OCI-LY7 (cell line): ENCODE measurements at regions not wholly inside any gene's neighbourhood (a gene's known extent, or its start where the extent isn't known, plus 50 kb on each side); places are given as distances from the start of the nearest gene placed in this dataset.
"Not testable (repeated sequence)": the region's sequence is repeated elsewhere in the genome, so short reads cannot be mapped to it uniquely, and the experiment has no call there.

Experiments used
- BruUV-seq: library from RNA; stranded (reverse); fragments of 400-500 nt; replicated peaks from 2 replicates; lab custom pipeline; 2021; lab: Mats Ljungman, UMichigan
- CTCF ChIA-PET: fragments of 300-600 bp; sonication (Branson Sonifier 250); formaldehyde crosslinking; loops from one replicate; lab custom pipeline; 2022; ENCODE audit warnings: antibody characterized with exemption; ENCODE audit not compliant: unreplicated experiment; lab: Charles Lee
- POLR2A ChIA-PET: fragments of 300-600 bp; sonication (Branson Sonifier 250); formaldehyde crosslinking; loops from one replicate; lab custom pipeline; 2022; ENCODE audit warnings: antibody characterized with exemption; lab: Charles Lee
- DNase-seq: peaks from one replicate; pipeline ENCODE4 v3.0.0-alpha.2; 2015; ENCODE audit warnings: low spot score
- H2AFZ ChIP-seq: fragments of 200-600 bp; sonication (generic), shearing (Covaris generic); 2 replicates; pipeline ENCODE4 v1.6.1; 2014; ENCODE audit warnings: mild to moderate bottlenecking, antibody characterized with exemption, low read length, moderate library complexity
- H3K27ac ChIP-seq: fragments of 200-600 bp; sonication (generic); 2 replicates; pipeline ENCODE4 v1.5.1; 2014; ENCODE audit warnings: mixed run types, low read depth, mild to moderate bottlenecking, moderate library complexity, low read length, inconsistent platforms; ENCODE audit not compliant: poor library complexity, severe bottlenecking
- H3K36me3 ChIP-seq: fragments of 200-600 bp; sonication (generic); 2 replicates; pipeline ENCODE4 v1.6.1; 2014; ENCODE audit warnings: mild to moderate bottlenecking, antibody characterized with exemption, low read length, moderate library complexity, mixed read lengths; ENCODE audit not compliant: insufficient read depth
- H3K4me1 ChIP-seq: fragments of 200-600 bp; sonication (generic); 2 replicates; pipeline ENCODE4 v1.5.1; 2014; ENCODE audit warnings: mild to moderate bottlenecking, low read length; ENCODE audit not compliant: insufficient read depth, poor library complexity, severe bottlenecking
- H3K4me2 ChIP-seq: fragments of 200-600 bp; sonication (generic); 2 replicates; pipeline ENCODE4 v1.6.1; 2014; ENCODE audit warnings: mild to moderate bottlenecking, low read length
- H3K4me3 ChIP-seq: fragments of 200-600 bp; sonication (generic); 2 replicates; pipeline ENCODE4 v1.5.1; 2014; ENCODE audit warnings: mild to moderate bottlenecking, low read depth, low read length; ENCODE audit not compliant: poor library complexity, severe bottlenecking
- H3K79me2 ChIP-seq: fragments of 200-600 bp; sonication (generic); 2 replicates; pipeline ENCODE4 v1.6.1; 2016; ENCODE audit warnings: low read depth, mild to moderate bottlenecking, low read length, moderate library complexity, mixed read lengths; ENCODE audit not compliant: insufficient read depth
- H3K9me2 ChIP-seq: fragments of 200-600 bp; sonication (generic); 2 replicates; pipeline ENCODE4 v1.6.1; 2016; ENCODE audit warnings: mild to moderate bottlenecking, low read length, mixed read lengths; ENCODE audit not compliant: insufficient read depth
- H3K9me3 ChIP-seq: fragments of 200-600 bp; sonication (generic); 2 replicates; pipeline ENCODE4 v1.6.1; 2014; ENCODE audit warnings: mild to moderate bottlenecking, mixed run types, low read length, mixed read lengths
- H4K20me1 ChIP-seq: fragments of 200-600 bp; sonication (generic); 2 replicates; pipeline ENCODE4 v1.6.1; 2014; ENCODE audit warnings: mild to moderate bottlenecking, antibody characterized with exemption, low read length, moderate library complexity, mixed read lengths; ENCODE audit not compliant: insufficient read depth
- CTCF ChIP-seq: fragments of 200-600 bp; sonication (generic); conservative IDR thresholded peaks from 2 replicates; pipeline ENCODE4 v1.5.1; 2014; ENCODE audit warnings: mild to moderate bottlenecking, antibody characterized with exemption, low read length, moderate library complexity, mixed read lengths
- EZH2phosphoT487 ChIP-seq: fragments of 200-600 bp; sonication (generic); IDR thresholded peaks from 2 replicates; pipeline ENCODE4 v1.6.1; 2018; ENCODE audit warnings: low read depth, borderline replicate concordance, mild to moderate bottlenecking, mixed run types, antibody characterized with exemption, low read length, moderate library complexity, mixed read lengths
- intact Hi-C: fragments of 100-400 bp; cut with micrococcal nuclease; formaldehyde crosslinking; loops from one replicate; pipeline ENCODE4 v1.10.0; 2022; ENCODE audit not compliant: unreplicated experiment

GRCh38 chrX:5681159-5681558 lies 547.5 kb downstream of the NLGN4X start:
- H3K9me2 ChIP-seq, result no peaks in the 10 kb centered on the region
- H4K20me1 ChIP-seq, result no peaks in the 10 kb centered on the region
- H2AFZ ChIP-seq, result no peak overlapping the region
- H3K27ac ChIP-seq, result no peak overlapping the region
- no peak overlapping the region for H3K4me3 ChIP-seq
- H3K9me3 ChIP-seq, result no peaks in the 10 kb centered on the region
- H3K36me3 ChIP-seq, result no peaks in the 10 kb centered on the region
- CTCF ChIA-PET, result no interaction called here
- H3K79me2 ChIP-seq, result no peaks in the 10 kb centered on the region
- intact Hi-C loops, result no loop called here
- no TSS peak for BruUV-seq
- no peaks in the 10 kb centered on the region for H3K4me1 ChIP-seq
- TF ChIP-seq CTCF, result peak; percentile 50
- TF ChIP-seq EZH2phosphoT487, result no peak
- peak; percentile 11 for DNase-seq
- POLR2A ChIA-PET, result no interaction called here
- no peak overlapping the region for H3K4me2 ChIP-seq

GRCh38 chrX:5674036-5674435 lies 554.6 kb downstream of the NLGN4X start:
- no peak for DNase-seq
- no peak for TF ChIP-seq CTCF
- TF ChIP-seq EZH2phosphoT487, result no peak
- H3K9me3 ChIP-seq, result no peaks in the 10 kb centered on the region
- CTCF ChIA-PET, result no interaction called here
- H3K79me2 ChIP-seq, result no peaks in the 10 kb centered on the region
- no TSS peak for BruUV-seq
- H3K9me2 ChIP-seq, result no peaks in the 10 kb centered on the region
- intact Hi-C loops, result no loop called here
- H3K27ac ChIP-seq, result no peak overlapping the region
- H3K4me1 ChIP-seq, result no peaks in the 10 kb centered on the region
- no peak overlapping the region for H3K4me2 ChIP-seq
- no peak overlapping the region for H2AFZ ChIP-seq
- no peaks in the 10 kb centered on the region for H4K20me1 ChIP-seq
- H3K4me3 ChIP-seq, result no peak overlapping the region
- no peaks in the 10 kb centered on the region for H3K36me3 ChIP-seq
- POLR2A ChIA-PET, result no interaction called here

- Histone ChIP-seq H3K4me3 (no peak overlapping the region), H3K4me1 (no peaks in the 10 kb centered on the region), H3K36me3 (no peaks in the 10 kb centered on the region), H3K27ac (no peak overlapping the region), H4K20me1 (no peaks in the 10 kb centered on the region), H3K4me2 (no peak overlapping the region), H2AFZ (no peak overlapping the region), H3K9me2 (no peaks in the 10 kb centered on the region), H3K9me3 (no peaks in the 10 kb centered on the region), H3K79me2 (no peaks in the 10 kb centered on the region)
- ChIA-PET POLR2A (no interaction called here), CTCF (no interaction called here)
- no peak for DNase-seq
- intact Hi-C loops, result no loop called here
- no peak for TF ChIP-seq CTCF
- no peak for TF ChIP-seq EZH2phosphoT487
- BruUV-seq, result no TSS peak
Measured at GRCh38 chrX:5672099-5672498, 556.6 kb downstream of the NLGN4X start.

- H3K79me2 ChIP-seq, H2AFZ ChIP-seq, H3K4me1 ChIP-seq, H3K4me3 ChIP-seq, intact Hi-C loops, H3K9me3 ChIP-seq, POLR2A ChIA-PET, H3K9me2 ChIP-seq, H3K36me3 ChIP-seq, H3K4me2 ChIP-seq, CTCF ChIA-PET, H4K20me1 ChIP-seq, BruUV-seq, DNase-seq, H3K27ac ChIP-seq: not testable (repeated sequence)
Measured at GRCh38 chrX:5666689-5667088, 562.0 kb downstream of the NLGN4X start.
